AG09319 (cell line): ENCODE measurements at regions not wholly inside any gene's neighbourhood (a gene's known extent, or its start where the extent isn't known, plus 50 kb on each side); places are given as distances from the start of the nearest gene placed in this dataset.
A peak's percentile ranks its signal among the peaks of the same experiment; 100 is the strongest.

ENCODE experiments used
- DNase-seq: peaks from one replicate; pipeline ENCODE4 v3.0.0-alpha.2; 2010; ENCODE audit warnings: low read depth; ENCODE audit errors: extremely low read depth
- CTCF ChIP-seq: IDR thresholded peaks from 2 replicates; pipeline ENCODE4 v1.5.1; 2011; ENCODE audit warnings: low read depth, mild to moderate bottlenecking, inconsistent platforms, low read length, moderate library complexity

DNA sequence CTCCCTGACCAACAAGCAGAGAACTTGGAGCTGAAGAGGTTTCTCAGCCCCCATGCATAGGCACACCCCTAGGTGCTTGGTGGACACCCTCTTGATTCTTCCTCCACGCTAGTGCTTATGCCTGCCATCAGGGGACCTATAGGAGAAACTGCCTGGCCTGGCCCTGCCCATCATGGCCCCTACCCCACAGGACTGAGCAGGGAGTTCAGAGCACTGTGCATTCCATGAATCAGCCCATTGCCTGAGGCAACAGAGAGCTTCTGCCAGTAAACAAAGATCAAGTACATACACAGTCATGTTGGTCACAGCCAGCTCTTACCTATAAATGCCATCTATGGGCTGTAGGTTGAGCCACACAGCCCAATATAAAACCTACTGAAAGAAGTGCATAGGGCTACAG, 99.1 kb upstream of the EDNRA start:
- no peak for DNase-seq
- no peak for TF ChIP-seq CTCF

GRCh38 chr4:147388018-147388417, 92.9 kb upstream of the EDNRA start:
- DNase-seq: no peak
- no peak for TF ChIP-seq CTCF

DNA sequence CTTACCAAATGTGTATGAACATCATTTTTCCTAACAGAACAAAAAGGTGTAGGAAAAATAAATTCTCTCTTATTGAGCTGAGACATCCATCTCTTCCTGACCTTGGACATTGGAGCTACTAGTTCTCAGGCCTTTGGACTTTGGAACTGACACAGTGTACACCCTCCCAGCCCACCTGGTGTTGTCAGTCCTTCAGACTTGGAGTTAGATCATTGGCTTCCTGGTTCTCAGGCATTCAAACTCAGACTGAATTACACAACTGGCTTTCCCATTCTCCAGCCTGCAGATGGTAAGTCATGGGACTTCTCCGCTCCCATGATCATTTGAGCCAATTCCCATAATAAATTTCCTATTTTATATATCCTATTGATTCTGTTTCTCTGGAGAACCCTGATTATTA, 84.8 kb upstream of the EDNRA start:
- DNase-seq: no peak
- no peak for TF ChIP-seq CTCF

DNA sequence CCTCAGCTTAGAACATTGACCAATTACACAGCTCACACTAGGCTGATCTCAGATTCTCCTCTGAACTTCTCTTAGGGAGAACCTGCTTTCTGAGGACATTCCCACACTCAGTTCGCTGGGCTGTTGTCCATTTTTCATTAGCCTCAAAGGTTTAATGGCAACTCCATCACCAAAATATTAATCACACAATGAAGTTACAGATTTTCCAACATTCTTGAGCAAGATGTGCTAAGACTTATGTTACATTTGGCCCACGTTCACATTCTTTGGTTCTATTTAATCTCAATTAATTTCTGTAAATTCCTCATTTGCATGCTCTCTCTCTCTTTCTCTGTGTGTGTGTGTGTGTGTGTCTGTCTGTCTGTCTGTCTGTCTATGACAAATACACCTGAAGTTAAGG, 82.3 kb upstream of the EDNRA start:
- TF ChIP-seq CTCF: no peak
- no peak for DNase-seq

DNA sequence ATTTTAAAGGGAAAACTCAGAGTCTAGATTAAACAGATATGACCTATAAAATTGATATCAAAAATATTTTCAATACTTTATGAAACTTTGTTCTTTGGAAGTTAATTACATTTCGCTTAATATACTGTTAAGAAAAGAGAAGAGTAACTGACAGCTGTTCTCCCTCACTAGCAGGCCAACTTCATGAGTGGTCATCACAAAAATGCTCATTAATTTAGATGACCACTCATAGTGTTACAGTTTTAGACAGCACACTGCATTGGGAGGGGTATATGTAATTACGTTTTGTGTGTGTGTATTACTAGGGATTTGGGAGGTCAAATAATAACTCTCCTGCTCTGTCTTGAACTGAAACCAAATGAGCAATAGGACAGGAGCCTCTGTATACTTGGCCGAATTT, 80.2 kb upstream of the EDNRA start:
- DNase-seq: no peak

GRCh38 chr4:147401221-147401620, 79.7 kb upstream of the EDNRA start:
- TF ChIP-seq CTCF: no peak
- no peak for DNase-seq

More for the DNA sequence above, 80.2 kb upstream of the EDNRA start:
- no peak for TF ChIP-seq CTCF

DNA sequence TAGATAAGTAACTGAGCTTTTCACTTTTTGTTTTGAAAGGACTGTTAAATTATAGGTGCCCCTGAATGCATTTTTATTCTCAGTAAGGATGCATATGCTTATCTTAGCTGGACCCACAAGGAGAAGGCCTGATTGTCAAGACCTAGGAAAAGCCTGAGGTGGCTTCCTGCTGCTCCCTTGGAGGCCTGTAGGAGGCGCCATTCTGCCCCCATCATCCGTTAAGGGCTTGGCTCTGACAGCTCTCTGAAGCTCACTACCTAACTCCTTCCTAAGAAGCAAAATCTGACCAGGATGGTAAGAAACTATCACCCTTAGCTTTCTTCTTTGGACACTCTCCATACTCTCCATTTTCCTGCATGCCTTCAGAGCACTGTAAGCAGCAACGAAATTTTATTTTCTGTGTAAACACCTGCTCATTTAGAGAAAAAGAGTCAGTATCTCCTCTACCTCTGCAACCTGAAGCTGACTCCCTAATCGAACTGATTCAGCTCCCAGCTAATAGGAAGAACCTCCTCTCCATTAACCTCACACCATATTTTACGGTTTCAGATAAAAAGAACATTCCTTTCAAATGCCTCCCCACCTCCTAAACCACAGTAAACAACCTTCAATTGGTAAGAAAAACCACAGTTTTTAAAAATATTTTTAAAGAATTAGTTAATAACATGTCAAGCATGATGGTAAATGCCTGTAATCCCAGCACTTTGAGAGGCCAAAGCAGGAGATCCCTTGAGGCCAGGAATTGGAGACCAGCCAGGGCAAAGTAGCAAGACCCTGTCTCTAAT, 73.4 kb upstream of the EDNRA start:
- no peak for DNase-seq
- TF ChIP-seq CTCF: peak; percentile 26
